OCI-LY3 (cell line): ENCODE measurements at regions not wholly inside any gene's neighbourhood (a gene's known extent, or its start where the extent isn't known, plus 50 kb on each side); places are given as distances from the start of the nearest gene placed in this dataset.

Experiments
- H2AFZ ChIP-seq: fragments of 200-600, 300-600 bp; shearing (Covaris generic); 2 replicates; pipeline ENCODE4 v1.6.0; 2014; ENCODE audit warnings: antibody characterized with exemption, low read depth, low read length
- H3K27ac ChIP-seq: fragments of 200-600, 300-600 bp; sonication (generic); 2 replicates; pipeline ENCODE4 v1.5.1; 2014; ENCODE audit warnings: mild to moderate bottlenecking, low read length, moderate library complexity, mixed read lengths
- H3K27me3 ChIP-seq: fragments of 200-600, 300-600 bp; sonication (generic); 2 replicates; pipeline ENCODE4 v1.6.1; 2014; ENCODE audit warnings: low read depth, low read length, mixed read lengths
- H3K36me3 ChIP-seq: fragments of 200-600, 300-600 bp; sonication (generic); replicated peaks from 2 replicates; pipeline ENCODE3; 2014; ENCODE audit warnings: low read depth, low read length, mixed read lengths
- H3K4me1 ChIP-seq: fragments of 300-600, 200-600 bp; sonication (generic); 2 replicates; pipeline ENCODE4 v1.6.1; 2014; ENCODE audit warnings: low read length, mixed read lengths
- H3K4me2 ChIP-seq: fragments of 200-600, 300-600 bp; sonication (generic); 2 replicates; pipeline ENCODE4 v1.6.1; 2014; ENCODE audit warnings: low read length, mixed read lengths
- H3K4me3 ChIP-seq: fragments of 300-600, 200-600 bp; sonication (generic); 2 replicates; pipeline ENCODE4 v1.5.1; 2014; ENCODE audit warnings: antibody characterized with exemption, mild to moderate bottlenecking, low read length, moderate library complexity
- H3K79me2 ChIP-seq: fragments of 300-600, 200-600 bp; shearing (Covaris generic); 2 replicates; pipeline ENCODE4 v1.6.1; 2014; ENCODE audit warnings: mild to moderate bottlenecking, low read length, mixed read lengths
- H3K9ac ChIP-seq: fragments of 300-600, 200-600 bp; shearing (Covaris generic); 2 replicates; pipeline ENCODE4 v1.6.0; 2014; ENCODE audit warnings: mild to moderate bottlenecking, low read length, moderate library complexity
- H3K9me3 ChIP-seq: fragments of 200-600, 300-600 bp; shearing (Covaris generic); 2 replicates; pipeline ENCODE4 v1.6.1; 2014; ENCODE audit warnings: low read length, mixed read lengths; ENCODE audit not compliant: insufficient read depth
- H4K20me1 ChIP-seq: fragments of 200-600, 300-600 bp; sonication (generic); 2 replicates; pipeline ENCODE4 v1.6.1; 2016; ENCODE audit warnings: low read length, mixed read lengths; ENCODE audit not compliant: insufficient read depth
- CTCF ChIP-seq: fragments of 200-600, 300-600 bp; sonication (generic); IDR thresholded peaks from 2 replicates; pipeline ENCODE4 v1.5.1; 2014; ENCODE audit warnings: antibody characterized with exemption, low read length, low read depth
- EZH2phosphoT487 ChIP-seq: fragments of 200-600 bp; shearing (Covaris generic); IDR thresholded peaks from 2 replicates; pipeline ENCODE4 v1.6.1; 2018; ENCODE audit warnings: antibody characterized with exemption, mixed run types, low read depth

DNA sequence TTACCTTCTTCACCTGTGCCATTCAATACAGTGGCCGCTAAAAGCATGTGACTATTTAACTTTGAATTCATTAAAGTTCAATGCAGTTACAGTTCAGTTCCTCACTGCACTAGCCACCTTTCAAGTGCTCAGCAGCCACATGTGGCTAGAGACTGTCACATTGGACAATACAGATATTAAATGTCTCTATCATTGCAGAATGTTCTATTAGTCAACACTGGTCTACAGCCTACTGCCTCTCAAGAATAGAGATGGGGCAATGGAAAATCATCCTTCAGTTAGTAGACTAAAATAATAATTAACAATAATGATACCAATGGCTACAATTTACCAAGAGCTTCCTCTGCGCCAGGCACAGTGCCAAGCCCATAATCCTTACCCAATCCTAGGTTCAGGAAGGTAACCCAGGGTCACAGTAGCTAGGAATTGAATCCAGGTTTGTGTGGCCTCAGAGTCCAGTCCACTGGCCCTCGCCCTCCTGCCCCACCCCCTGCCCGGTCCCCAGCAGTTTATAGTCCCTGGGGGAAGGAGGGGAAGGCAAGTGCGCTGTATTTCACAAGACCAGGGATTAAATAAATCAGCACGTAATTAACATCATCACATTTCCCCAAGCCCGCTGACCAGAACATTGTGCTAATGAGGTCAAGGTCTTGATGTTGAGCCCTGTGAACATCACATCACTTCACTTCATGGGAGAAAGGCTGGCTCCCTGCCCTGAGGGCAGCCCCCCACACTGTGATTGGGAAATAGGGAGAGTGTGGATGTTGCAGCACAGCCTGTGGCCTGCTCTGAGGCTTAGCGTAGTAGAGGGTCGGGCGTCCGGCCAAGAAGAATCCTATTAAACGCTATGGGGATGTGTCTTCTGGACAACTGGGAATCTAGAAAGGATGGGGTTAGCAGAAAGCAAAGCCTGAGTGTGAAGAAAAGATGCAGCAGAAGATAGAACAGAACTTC lies 147.2 kb downstream of the VEGFA start:
- H2AFZ ChIP-seq = no peak overlapping the region
- H3K27me3 ChIP-seq = peaks cover 3% of the 10 kb centered on the region; the same call in 1 of the 2 replicates
- H4K20me1 ChIP-seq = no peaks in the 10 kb centered on the region
- no peaks in the 10 kb centered on the region for H3K9me3 ChIP-seq
- no peak overlapping the region for H3K27ac ChIP-seq
- no peak overlapping the region for H3K4me2 ChIP-seq
- no peaks in the 10 kb centered on the region for H3K36me3 ChIP-seq
- no peak overlapping the region for H3K4me3 ChIP-seq
- H3K79me2 ChIP-seq = no peaks in the 10 kb centered on the region
- no peak overlapping the region for H3K9ac ChIP-seq
- H3K4me1 ChIP-seq = peaks cover 15% of the 10 kb centered on the region
- no peak for TF ChIP-seq EZH2phosphoT487
- no peak for TF ChIP-seq CTCF

DNA sequence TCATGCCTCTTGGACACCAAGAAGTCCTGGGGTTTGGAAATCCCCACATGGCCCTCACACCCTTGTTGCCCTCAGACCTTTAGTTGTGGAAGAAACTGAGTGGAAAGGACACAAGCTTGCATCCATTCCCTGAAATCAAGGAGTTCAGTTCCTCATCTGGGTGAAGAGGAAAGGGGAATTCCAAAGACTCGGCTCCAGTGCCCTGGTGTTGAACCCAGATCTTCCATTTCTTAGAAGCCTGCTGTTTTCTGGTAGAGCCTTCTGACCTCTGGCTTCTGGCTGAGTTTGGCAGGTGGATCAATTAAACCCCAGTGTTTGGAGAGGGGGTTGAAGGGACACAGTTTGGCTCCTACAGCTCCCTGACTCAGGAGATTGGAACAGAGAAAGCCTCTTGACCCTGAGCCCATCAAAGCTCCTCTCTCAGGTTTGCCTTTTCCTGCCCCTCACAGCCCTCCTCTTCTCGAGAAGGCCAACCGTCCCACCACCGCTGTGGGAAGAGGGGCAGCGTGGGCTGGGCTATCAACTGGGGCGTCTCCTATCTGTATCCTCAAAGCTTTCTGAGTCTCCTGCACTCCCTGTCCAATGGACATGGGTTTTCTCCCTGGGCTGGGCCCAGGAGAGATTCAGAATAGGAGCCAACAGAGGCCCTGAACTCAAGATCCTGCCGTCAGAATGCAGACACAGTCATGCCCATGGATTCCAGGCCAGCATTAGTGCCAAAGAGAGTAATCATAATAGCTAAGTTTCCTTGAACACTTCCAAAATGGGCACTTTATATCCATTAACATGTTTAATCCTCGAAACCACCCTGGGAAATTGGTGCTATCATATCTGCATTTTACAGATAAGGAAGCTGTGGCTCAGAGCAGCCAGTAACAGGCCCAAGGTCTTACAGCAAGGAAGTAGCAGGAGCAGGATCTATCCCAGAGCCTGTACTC lies 146.2 kb downstream of the VEGFA start:
- H4K20me1 ChIP-seq = no peaks in the 10 kb centered on the region
- no peaks in the 10 kb centered on the region for H3K9me3 ChIP-seq
- H2AFZ ChIP-seq = no peak overlapping the region
- TF ChIP-seq EZH2phosphoT487 (no peak), CTCF (no peak)
- no peak overlapping the region for H3K4me2 ChIP-seq
- no peak overlapping the region for H3K27ac ChIP-seq
- H3K79me2 ChIP-seq = no peaks in the 10 kb centered on the region
- peaks cover 15% of the 10 kb centered on the region for H3K4me1 ChIP-seq
- no peak overlapping the region for H3K4me3 ChIP-seq
- H3K27me3 ChIP-seq = peaks cover 3% of the 10 kb centered on the region; the same call in 1 of the 2 replicates
- H3K9ac ChIP-seq = no peak overlapping the region
- H3K36me3 ChIP-seq = no peaks in the 10 kb centered on the region

GRCh38 chr6:43915208-43915869 lies 145.3 kb downstream of the VEGFA start:
- Histone ChIP-seq H3K4me3 (no peak overlapping the region), H3K36me3 (no peaks in the 10 kb centered on the region), H3K4me1 (peaks cover 15% of the 10 kb centered on the region), H3K9me3 (no peaks in the 10 kb centered on the region), H3K9ac (no peak overlapping the region), H3K4me2 (no peak overlapping the region), H3K27me3 (peaks cover 3% of the 10 kb centered on the region; the same call in 1 of the 2 replicates), H3K79me2 (no peaks in the 10 kb centered on the region), H2AFZ (no peak overlapping the region), H3K27ac (no peak overlapping the region), H4K20me1 (no peaks in the 10 kb centered on the region)
- TF ChIP-seq CTCF (no peak), EZH2phosphoT487 (no peak)
